Stimulated activated CD4-positive, alpha-beta T cell treated with anti-CD3 and anti-CD28 coated beads, TNF-alpha, amount 100 ng/mL, for 24 hours (primary cell): ENCODE measurements at regions not wholly inside any gene's neighbourhood (a gene's known extent, or its start where the extent isn't known, plus 50 kb on each side); places are given as distances from the start of the nearest gene placed in this dataset.
"Not testable (repeated sequence)": the region's sequence is repeated elsewhere in the genome, so short reads cannot be mapped to it uniquely, and the experiment has no call there.

Experiments used
- DNase-seq, 3 experiments: peaks; one replicate each; pipeline ENCODE4 v3.0.0-alpha.2; 2020; ENCODE audit warnings: low read depth in 3 of 3

- no peak for DNase-seq
Observed at GRCh38 chr10:111593578-111593977, 516.7 kb downstream of the ADRA2A start.

DNA sequence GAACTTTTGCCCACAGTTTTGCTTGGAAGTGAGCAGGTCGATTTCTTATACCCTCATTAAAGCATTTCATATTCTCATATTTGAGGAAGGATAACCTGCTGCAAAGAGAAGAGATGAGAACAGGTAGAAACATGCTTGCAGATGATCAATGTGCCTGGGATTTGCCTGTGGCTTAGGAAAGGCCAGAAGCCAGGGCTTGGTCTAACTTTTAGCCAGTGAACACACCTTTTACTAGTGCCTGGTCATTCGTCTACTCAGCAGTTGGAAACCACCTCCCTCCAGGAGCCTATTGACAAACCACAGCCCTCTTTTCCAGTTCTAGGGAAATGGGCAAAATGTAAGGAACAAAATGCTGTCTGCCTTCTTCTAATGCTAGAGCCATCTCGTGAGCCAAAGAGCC is 518.3 kb downstream of the ADRA2A start:
- no peak for DNase-seq

DNA sequence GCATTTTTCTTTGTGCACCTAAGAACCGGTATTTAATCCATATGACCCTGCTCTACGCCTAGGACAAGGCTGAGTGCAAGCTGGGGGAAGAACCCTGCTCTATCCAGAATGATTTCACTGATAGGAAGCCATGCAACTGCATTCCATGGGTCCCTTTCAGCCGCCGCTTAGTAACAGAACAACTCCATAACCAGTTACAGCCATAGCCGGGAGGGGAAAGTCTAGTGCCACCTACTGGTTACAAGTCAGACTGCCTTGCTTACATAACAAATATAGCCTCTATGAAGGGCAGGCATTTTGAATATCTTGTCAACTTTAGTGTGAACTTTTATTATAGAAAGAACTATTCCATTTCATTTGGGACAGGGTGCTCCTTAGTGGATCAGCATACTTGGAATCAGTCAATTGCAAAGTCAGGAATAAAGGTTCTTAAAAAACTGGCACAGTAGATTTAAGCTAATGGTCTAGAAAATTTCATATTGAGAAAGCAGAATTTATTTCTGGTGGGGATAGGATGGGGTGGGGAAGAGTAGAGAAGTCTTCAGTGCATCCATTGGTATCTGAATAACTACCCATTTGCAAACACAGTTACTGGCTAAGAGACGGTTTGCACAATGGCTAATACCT is 521.7 kb downstream of the ADRA2A start:
- peak in 2 of 3 experiments; percentile 12 to 16 for DNase-seq

DNA sequence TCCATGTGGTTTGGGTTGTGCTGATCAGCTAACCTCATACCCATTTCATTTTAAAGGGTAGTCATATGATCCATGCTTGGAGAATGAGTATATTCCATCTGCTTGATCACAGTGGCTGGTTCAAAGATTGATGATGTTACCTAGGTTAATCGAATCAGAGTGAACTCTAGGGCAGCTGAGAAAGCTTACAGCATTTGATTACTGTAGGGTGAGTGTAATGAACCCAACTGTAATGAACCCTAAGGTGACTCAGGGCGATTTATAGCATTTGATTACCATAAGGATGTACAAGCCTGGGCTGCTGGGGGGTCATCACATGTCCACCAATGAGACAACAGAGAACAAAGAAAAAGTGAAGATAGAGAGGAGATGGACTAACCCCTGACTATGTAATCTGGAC is 523.1 kb downstream of the ADRA2A start:
- DNase-seq = no peak

DNA sequence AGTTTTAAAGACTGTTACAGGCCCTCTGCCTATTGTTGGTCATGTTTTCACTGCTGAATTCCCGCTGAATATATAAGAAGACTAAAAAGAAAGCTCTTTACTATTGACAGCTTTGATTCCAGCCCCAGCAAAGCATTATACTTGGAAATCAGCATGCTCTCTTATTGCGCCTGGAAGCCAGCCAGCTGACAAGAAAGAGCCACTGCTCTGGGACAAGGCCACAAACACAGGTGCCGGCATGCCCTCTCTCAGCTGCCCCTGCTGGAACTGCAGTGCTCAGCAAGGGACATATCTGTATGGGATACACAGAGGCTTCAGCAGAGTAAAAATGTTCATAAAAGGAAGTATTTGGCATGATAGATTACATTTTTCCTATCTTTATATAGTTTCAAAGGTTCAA is 523.9 kb downstream of the ADRA2A start:
- no peak for DNase-seq

DNA sequence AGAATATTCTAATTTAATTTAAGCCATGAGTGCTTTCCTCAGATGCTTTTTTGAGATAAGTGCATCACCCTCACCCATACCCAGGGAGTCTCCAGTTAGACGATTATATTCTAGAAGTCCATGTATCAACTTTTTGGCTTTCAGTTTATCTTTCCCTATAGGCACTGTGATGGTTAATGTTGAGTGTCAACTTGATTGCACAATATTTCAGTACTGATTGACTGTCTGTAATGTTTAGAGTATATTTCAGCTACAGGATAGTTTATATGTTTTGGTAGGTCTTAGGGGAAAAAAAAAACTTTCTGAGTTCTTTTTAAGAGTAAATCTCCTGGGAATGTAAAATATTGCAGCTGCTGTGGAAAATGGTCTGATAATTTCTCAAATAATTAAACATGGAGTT is 535.4 kb downstream of the ADRA2A start:
- no peak for DNase-seq

DNA sequence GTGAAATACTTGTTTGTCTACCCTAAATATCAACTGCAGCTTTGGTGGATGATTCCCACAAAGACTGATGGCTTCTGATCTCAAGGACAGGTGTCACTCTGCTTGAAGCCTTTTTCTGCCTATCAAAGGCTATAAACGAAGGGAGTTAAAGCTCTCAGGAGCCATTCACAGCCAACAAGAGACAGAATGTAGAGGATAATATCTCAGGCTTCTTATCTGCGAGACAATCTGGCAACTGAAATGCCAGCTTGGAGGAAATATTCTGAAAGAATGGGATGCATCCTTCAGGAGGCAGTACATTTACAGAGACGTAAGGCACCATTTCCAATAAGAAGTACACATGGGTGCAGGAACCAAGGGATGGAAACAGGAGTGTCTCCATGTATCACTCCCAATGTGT is 549.4 kb downstream of the GPAM start:
- DNase-seq = no peak

- no peak for DNase-seq
Observed at GRCh38 chr10:111646021-111646420, 537.5 kb downstream of the GPAM start.

DNA sequence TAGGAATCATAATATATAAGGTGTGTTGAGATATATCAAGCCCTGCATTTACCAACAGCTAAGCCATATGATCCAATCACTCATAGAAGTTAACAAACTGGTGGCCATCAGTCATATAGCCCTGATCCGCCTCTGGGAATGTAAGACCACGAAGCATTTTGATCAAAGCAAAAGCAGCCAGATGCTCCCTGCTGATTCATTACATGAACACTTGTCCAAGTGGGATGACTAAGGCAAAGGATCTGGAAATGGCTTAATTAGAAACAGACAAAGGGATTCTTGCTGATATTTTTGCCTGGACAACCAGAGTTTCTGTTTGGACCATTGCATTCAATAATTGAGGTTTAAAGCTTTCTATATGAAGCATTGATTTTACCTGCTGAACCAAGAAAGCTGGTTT is 535.5 kb downstream of the GPAM start:
- DNase-seq = no peak

- DNase-seq = not testable (repeated sequence)
Observed at GRCh38 chr10:111649080-111649479, 534.5 kb downstream of the GPAM start.

DNA sequence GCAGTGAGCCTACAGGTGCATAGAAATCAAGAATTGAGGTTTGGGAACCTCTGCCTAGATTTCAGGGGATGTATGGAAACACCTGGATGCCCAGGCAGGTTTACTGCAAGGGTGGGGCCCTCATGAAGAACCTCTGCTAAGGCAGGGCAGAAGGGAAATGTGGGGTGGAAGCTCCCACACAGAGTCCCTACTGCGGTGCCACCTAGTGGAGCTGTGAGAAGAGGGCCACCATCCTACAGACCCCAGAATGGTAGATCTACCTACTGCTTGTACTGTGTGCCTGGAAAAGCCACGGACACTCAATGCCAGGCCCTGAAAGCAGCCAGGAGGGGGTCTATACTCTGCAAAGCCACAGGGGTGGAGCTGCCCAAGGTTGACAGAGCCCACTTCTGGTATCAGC is 533.5 kb downstream of the GPAM start:
- DNase-seq = no peak

- DNase-seq = no peak
Observed at GRCh38 chr10:111656066-111656465, 527.5 kb downstream of the GPAM start.

DNA sequence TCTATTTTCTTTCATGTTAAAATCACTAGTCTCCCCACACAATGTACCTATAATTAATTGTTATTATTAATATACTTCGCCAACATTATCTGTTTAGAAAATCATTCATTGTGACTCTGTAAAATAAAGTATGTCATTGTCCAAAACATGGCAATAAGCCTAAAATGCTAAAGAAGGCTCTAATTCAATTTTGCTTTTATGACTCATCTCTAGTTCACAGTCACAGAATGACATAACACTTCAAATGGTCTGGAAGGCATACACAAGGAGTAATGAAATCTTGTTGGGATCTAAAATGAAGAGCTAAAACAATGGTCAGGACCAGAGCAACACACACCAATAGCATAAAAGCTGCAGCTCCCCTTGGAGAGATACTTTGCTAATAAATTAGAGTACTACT is 505.8 kb downstream of the GPAM start:
- DNase-seq = no peak

DNA sequence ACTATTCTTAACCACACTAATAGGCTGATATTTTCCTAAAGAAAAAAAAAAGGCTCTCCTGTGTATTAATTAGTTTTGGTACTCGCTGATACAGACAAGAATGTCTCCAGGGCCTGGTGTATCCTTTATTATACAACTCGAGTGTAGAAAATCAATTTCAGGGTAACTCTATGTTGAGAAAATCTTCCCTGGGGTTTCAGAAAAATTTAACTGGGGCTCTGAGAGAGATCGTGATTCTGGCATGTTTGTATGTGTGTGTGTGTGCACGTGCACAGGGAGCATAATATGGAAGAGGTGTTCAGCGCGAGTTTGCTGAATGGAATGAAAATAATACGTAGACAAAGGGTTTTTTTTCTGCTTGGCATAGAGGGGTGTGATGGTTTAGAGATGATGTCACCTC is 496.8 kb downstream of the GPAM start:
- DNase-seq = no peak

DNA sequence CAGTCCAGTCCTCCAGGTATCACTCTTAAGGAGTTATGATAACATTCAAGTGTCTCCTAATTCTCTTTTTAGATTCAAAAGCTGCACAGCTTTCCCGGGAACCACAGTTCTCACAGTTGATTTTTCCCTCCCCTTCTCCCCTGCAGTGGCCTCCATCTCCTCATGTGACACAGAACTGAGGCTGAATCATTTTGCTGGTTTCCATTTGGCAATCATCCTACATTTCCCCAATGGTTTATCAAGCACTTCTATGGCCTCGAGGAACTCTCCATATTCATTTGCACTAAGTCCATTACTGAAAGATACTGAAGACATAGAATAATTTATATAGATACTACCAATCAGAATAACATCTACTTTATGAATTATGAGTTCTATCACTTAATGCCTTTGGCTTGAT is 484.9 kb downstream of the GPAM start:
- no peak for DNase-seq

DNA sequence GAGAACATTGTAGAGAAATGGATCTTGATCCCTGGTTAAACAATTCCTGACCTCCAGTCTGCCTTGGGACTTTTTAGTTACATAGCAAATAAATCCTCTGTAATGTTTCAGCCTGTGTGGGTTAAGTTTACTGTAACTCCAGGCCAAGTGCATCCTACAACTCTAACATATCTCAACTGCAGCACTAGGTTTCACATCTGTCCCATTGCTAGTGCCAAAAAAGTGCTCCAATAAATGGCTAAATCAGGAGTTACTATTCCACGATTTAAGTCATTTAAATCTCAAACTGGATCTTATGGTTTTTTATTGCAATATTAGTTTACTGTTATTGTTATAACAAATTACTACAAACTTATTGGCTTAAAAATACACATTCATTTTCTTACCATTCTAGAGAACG is 479.6 kb downstream of the GPAM start:
- no peak for DNase-seq

- DNase-seq = no peak
Observed at GRCh38 chr10:111705021-111705420, 478.5 kb downstream of the GPAM start.

GRCh38 chr10:111706331-111706730 is 477.2 kb downstream of the GPAM start:
- DNase-seq = no peak

GRCh38 chr10:111707076-111707475 is 476.5 kb downstream of the GPAM start:
- DNase-seq = no peak

GRCh38 chr10:111709603-111710002 is 474.0 kb downstream of the GPAM start:
- no peak for DNase-seq

DNA sequence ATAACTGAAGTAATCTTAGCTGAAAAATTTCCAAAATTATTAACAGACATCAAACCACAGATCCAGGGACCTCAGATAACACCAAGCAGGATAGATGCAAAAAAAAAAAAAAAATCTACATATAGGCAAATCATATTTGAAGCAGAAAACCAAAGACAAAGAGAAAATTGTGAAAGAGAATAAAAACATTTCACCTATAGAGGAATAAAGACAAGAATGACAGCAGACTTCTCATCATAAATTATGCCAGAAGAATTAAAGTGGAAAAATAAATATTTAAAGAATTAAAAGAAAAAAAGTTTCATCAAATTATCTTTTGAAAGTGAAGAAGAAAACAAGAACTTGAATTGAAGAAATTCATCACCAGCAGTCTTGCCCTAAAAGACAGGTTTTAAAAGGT is 467.5 kb downstream of the GPAM start:
- no peak for DNase-seq

- DNase-seq = no peak
Observed at GRCh38 chr10:111724121-111724520, 459.4 kb downstream of the GPAM start.

DNA sequence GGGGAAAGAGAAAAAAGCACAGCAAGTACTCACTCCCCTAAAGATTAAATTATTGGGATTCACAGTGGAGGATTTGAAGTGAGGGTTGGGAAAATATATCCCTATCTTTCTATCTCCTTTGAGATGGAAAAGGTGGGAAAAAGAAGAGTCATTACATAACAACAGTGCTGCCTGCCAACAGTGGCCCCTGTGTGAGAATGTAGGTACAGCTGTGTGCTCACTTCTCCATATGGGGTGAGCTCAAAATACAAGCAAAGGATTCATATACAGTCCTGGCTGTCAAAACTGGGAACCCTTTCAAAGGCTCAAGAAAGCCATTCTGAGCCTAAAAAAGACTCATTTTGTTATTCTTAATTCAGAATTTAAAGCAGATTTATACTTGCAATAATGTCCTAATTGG is 458.5 kb downstream of the GPAM start:
- DNase-seq = no peak

DNA sequence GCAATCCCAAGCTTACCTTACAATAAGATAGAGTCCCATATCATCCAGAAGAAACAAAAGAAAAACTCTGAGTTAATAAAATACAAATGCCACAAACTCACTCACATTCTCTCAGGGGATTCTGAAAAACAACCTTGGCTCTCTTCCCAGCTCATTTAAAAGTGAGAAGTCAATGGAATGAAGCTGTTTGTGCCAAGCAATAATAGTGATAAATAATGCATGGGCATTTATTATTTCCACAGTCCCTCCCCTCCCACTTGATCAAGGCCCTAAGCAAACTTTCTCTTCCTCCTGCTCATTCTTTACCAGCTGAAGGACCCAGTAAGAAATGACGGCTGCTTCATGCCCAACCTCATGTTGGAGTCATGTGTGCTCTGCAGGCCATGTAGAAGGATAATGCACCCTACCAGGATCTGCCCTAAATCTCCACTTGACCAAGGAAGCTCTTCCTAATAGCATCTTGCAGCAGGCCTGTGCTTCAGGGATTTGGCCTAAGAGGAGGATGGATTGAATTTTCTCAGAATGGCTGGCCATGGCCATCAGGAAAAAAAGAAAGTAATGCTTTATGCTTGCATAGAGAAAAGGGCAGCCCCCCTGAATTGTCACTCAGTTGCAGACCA is 451.3 kb downstream of the GPAM start:
- DNase-seq = no peak
